HAP-1 (cell line): ENCODE measurements at regions not wholly inside any gene's neighbourhood (a gene's known extent, or its start where the extent isn't known, plus 50 kb on each side); places are given as distances from the start of the nearest gene placed in this dataset.
"Not testable (repeated sequence)": the region's sequence is repeated elsewhere in the genome, so short reads cannot be mapped to it uniquely, and the experiment has no call there.

Experiments
- DNase-seq, 2 experiments: peaks; one replicate each; pipeline ENCODE4 v3.0.0-alpha.2; 2016 to 2020; ENCODE audit warnings: low spot score in 2 of 2
- H3K27me3 ChIP-seq: fragments of 250-450 bp; sonication (Bioruptor Pico); 2 replicates; pipeline ENCODE4 v1.5.1; 2020; ENCODE audit warnings: low read depth, mild to moderate bottlenecking, moderate library complexity
- H3K36me3 ChIP-seq: fragments of 250-450 bp; sonication (Bioruptor Pico); replicated peaks from 2 replicates; pipeline ENCODE4 v1.5.1; 2020; ENCODE audit warnings: mild to moderate bottlenecking
- H3K4me1 ChIP-seq: fragments of 250-450 bp; sonication (Bioruptor Pico); 2 replicates; pipeline ENCODE4 v1.5.1; 2020; ENCODE audit warnings: mild to moderate bottlenecking
- H3K4me3 ChIP-seq: fragments of 250-450 bp; sonication (Bioruptor Pico); 2 replicates; pipeline ENCODE4 v1.5.1; 2020; ENCODE audit warnings: mild to moderate bottlenecking, moderate library complexity
- H3K9me3 ChIP-seq: fragments of 250-450 bp; sonication (Bioruptor Pico); 2 replicates; pipeline ENCODE4 v1.5.1; 2020; ENCODE audit warnings: mild to moderate bottlenecking, moderate library complexity
- in situ Hi-C: fragments of 300-500 bp; cut with MboI; formaldehyde crosslinking; loops from 3 replicates; pipeline ENCODE4 v1.14.3; 2020; ENCODE audit warnings: low sequenced_read_pairs, inconsistent platforms, mixed read lengths

DNA sequence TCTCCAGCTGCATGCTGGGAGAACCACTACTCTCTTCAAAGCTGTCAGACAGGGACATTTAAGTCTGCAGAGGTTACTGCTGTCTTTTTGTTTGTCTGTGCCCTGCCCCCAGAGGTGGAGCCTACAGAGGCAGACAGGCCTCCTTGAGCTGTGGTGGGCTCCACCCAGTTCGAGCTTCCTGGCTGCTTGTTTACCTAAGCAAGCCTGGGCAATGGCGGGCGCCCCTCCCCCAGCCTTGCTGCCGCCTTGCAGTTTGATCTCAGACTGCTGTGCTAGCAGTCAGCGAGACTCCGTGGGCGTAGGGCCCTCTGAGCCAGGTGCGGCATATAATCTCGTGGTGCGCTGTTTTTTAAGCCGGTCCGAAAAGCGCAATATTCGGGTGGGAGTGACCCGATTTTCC lies 215.0 kb downstream of the STIM2 start:
- in situ Hi-C loops, H3K27me3 ChIP-seq, H3K9me3 ChIP-seq, H3K4me3 ChIP-seq, DNase-seq, H3K36me3 ChIP-seq: not testable (repeated sequence)
- H3K4me1 ChIP-seq: peaks cover 15% of the 10 kb centered on the region

DNA sequence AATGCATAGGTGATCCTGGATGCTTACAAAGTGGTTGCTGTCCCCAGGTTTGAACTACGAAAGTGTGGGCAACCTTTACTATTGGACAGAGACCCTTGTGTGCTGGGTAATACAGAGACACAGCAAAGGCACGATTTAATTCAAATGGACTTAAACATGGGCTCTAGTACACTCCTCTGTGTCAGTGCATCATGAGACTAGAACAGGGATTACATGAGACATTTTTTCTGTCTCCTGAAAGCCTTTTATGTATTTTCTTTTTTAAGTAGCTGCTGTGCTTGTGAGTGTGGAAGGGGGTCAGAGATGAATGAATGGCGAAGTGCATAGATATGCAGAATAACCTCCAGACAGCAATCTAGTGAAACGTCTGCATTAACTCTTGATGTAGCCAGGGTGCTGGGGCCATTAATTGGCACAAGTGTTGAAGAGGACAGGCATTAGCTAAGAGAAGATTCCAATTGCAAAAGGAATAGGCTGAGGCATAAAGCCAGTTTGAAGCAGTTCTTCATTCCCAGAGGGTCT lies 218.4 kb downstream of the STIM2 start:
- peak; percentile 60 to 88 for DNase-seq
- no peaks in the 10 kb centered on the region for H3K27me3 ChIP-seq
- no peak overlapping the region for H3K4me3 ChIP-seq
- no peaks in the 10 kb centered on the region for H3K9me3 ChIP-seq
- H3K36me3 ChIP-seq: no peaks in the 10 kb centered on the region
- in situ Hi-C loops: no loop called here
- peaks cover 20% of the 10 kb centered on the region for H3K4me1 ChIP-seq

DNA sequence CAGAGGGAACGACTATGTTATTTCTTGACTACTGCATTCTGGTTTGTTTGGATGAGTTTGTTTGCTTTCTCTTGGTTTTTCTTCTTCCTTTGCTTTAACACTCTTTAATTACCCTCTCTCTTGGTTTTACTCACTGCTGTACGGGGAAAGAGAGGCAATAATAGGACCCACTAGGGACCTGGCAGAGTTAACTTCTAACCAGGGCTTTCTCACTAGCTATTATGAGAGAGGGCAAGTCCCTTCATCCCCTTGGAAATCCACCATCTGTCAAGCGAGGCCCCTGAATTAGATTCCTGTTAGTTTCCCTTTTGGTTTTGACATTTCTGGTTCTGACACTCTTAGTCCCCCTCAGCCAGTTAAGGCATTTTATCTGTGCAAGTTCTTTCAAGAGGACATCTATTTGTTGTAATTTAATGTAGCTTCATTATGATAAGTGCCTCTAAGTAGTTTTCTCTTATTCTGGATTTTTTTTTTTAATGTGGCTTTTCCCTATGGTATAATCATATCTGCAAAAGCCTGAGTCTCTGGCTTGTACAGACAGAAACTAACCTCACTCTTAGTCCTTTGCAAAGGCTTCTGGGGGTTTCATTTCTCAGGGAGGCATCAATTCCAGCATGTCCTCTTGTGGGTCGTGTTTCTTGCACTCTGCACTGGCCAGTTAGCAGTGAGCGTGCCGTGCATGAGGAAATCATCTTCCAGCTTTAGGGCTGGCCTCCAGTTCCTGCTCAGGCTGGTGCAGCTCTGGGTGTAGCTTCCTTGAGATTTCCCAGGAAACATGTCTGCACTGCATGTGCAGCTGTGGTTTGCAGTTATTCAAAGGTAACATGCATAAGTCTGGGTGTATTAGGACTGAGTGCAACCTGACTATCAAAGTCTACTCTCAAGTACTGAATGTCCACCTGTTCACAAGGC lies 221.3 kb downstream of the STIM2 start:
- Histone ChIP-seq H3K9me3 (no peaks in the 10 kb centered on the region), H3K36me3 (no peaks in the 10 kb centered on the region), H3K4me3 (no peak overlapping the region), H3K4me1 (peaks cover 23% of the 10 kb centered on the region), H3K27me3 (no peaks in the 10 kb centered on the region)
- in situ Hi-C loops: no loop called here
- no peak for DNase-seq

DNA sequence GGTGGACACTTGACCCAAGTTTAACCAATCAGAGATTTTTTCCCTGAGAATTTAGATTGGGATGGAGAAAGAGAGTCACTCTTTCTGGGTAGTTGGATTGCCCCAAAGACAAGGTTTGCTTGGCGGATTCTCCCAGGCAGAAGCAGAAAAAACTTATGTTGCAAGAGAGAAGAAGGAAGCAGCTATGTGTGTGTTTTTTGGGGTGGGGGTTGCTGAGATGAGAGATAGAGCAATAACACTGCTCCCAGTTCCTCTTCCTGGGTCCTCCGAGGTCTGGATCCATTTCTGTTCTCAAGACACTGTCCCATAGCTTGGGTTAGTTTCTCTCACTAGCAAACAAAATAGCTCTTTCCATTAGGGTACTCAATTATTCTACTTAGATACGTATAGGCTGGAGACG lies 222.1 kb downstream of the STIM2 start:
- no peaks in the 10 kb centered on the region for H3K36me3 ChIP-seq
- in situ Hi-C loops: no loop called here
- DNase-seq: no peak

DNA sequence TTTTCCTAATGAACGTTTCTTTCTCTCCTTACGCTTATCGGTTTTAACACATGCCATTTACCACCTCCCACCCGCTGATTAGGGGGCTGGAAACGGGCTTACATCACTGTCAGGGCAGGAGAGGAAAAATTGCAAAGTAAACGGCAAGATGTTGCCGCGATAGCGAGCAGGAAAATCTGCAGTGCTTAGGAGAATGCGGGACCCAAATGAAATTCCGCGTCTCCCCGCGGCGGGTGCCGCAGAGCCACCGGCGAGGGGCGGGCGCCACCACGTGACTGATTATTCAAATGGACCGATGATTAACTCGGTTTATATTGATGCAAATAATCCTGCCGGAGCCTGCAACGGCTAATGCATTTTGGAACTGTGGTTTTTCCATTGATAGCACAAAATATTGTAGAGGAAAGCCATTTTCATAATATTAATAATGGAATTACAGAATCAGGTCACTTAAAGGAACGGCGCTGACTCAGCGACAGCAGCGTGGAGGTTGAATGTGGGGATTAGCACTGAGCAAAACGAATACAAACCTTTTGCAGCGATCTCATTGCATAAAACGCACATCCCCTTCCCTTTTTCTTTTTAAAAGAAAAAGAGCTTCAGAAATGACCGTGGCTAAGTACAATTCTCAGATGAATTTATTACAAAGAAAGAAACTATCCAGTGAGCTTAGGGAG lies 224.2 kb downstream of the STIM2 start:
- peak overlapping the region; percentile 21 for H3K4me3 ChIP-seq
- in situ Hi-C loops: no loop called here
- no peaks in the 10 kb centered on the region for H3K27me3 ChIP-seq
- H3K4me1 ChIP-seq: peaks cover 8% of the 10 kb centered on the region
- peak; percentile 69 to 83 for DNase-seq
- no peaks in the 10 kb centered on the region for H3K9me3 ChIP-seq
- H3K36me3 ChIP-seq: no peaks in the 10 kb centered on the region

More for the DNA sequence above, 222.1 kb downstream of the STIM2 start:
- Histone ChIP-seq H3K4me1 (peaks cover 23% of the 10 kb centered on the region), H3K9me3 (no peaks in the 10 kb centered on the region), H3K4me3 (no peak overlapping the region), H3K27me3 (no peaks in the 10 kb centered on the region)

DNA sequence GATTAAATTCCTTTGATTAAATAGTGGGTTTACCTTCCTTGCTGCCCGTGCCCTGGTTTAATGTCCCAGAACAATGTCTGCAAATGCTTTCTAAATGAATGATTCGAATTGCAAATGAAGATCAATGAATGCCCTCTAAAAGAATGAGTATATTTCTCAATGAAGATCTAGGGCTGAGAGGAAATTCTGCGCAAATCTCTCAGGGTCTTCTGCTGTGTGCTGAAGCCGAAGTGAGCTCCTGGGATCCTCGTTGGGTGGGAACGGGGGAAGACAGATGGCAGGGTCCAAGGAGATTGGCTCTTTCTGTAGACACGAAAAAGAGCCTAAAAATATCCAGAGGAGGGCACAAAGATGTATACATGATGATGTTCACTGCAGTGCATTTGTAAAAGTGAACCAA lies 224.8 kb downstream of the STIM2 start:
- Histone ChIP-seq H3K36me3 (no peaks in the 10 kb centered on the region), H3K27me3 (no peaks in the 10 kb centered on the region), H3K4me1 (peaks cover 8% of the 10 kb centered on the region), H3K9me3 (no peaks in the 10 kb centered on the region), H3K4me3 (peak overlapping the region; percentile 21)
- DNase-seq: no peak
- in situ Hi-C loops: no loop called here

DNA sequence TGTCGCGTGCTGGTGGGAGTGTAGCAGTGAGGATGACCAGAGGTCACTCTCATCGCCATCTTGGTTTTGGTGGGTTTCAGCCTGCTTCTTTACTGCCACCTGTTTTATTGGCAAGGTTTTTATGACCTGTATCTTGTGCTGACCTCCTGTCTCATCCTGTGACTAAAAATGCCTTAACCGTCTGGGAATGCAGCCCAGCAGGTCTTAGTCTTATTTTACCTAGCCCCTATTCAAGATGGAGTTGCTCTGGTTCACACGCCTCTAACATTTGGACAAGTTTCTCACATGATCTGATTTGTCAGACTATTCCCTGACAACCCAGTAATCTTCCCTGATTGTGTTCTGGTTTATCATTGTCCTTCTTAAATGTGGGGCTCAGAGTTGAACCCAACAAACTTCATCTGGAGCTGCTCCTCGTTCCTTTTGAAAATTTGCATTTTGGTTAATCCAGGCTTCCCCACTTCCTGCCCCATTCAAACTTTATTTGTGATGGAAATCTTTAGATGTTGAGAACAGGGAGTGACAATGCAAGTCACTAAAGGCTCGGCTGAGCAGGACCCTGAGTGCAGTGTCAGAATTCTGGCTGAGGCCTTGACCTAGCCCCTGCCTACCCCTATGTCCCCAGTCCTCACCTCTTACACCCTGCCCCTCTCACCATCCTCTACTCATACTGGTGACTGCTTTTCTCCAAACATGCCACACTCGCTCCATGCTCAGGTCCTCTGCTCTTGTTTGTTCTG lies 226.8 kb downstream of the STIM2 start:
- DNase-seq: no peak
- no peaks in the 10 kb centered on the region for H3K36me3 ChIP-seq
- H3K9me3 ChIP-seq: no peaks in the 10 kb centered on the region
- peaks cover 2% of the 10 kb centered on the region; the same call in 1 of the 2 replicates for H3K4me1 ChIP-seq
- in situ Hi-C loops: no loop called here
- no peak overlapping the region for H3K4me3 ChIP-seq
- no peaks in the 10 kb centered on the region for H3K27me3 ChIP-seq

DNA sequence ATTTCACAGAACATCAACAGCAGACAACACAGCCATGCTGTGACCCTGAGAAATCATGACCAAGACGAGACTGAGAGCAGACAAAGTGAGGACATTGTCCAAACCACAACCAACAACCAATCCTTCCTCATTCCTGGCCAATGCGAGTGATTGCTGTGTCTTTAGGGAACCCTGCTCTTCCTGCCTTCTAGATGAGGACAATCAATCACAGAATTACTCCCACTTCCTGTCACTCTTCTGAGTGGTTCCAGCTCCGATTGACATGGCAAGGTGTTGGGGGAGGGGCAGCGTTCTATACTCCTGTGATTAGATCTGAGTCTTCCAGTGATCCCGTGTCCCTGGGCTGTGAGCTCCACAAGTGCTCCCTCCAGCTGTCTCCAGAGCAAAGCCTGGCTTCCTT lies 227.8 kb downstream of the STIM2 start:
- Histone ChIP-seq H3K27me3 (no peaks in the 10 kb centered on the region), H3K9me3 (no peaks in the 10 kb centered on the region), H3K36me3 (no peaks in the 10 kb centered on the region), H3K4me3 (no peak overlapping the region), H3K4me1 (peaks cover 2% of the 10 kb centered on the region; the same call in 1 of the 2 replicates)
- in situ Hi-C loops: no loop called here
- DNase-seq: no peak

DNA sequence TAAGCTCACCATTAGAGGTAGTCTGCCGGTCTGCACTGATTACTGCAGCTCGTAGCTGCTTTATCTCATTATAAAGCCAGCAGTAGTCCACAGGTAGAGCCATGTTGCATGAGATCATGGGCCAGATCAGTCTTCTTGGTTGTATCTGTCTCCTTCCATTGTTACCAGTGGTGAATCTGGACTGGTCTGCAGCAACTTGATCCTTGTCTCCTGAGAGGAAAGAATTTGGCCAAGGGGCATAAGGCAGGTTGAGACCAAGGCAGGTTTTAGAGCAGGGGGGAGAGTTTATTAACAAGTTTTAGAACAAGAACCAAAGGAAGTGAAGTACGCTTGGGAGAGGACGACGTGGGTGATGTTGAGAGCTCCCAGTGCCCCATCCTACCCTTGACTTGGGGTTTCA lies 228.5 kb downstream of the STIM2 start:
- Histone ChIP-seq H3K9me3 (no peaks in the 10 kb centered on the region), H3K4me3 (no peak overlapping the region), H3K36me3 (no peaks in the 10 kb centered on the region), H3K4me1 (peaks cover 2% of the 10 kb centered on the region; the same call in 1 of the 2 replicates), H3K27me3 (no peaks in the 10 kb centered on the region)
- no peak for DNase-seq
- in situ Hi-C loops: no loop called here

DNA sequence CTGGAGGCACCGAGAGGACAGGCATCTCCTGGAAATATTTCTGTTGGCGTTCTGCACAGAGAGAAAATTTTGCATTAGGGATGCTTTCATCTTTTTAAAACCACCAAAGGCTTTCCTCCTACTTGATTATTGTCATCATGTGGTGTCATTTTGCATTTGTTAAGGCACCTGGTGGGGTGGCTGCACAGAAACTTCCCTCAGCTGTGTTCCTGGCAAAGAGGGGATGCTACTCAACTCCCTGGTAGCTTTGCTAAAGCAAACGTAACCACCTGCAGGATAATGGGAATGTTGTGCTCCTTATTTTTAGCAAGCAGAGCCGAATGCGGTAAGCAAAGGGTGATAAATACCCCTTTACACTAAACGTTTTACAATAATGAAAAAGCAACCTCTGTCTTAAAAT lies 229.8 kb downstream of the STIM2 start:
- Histone ChIP-seq H3K36me3 (no peaks in the 10 kb centered on the region), H3K9me3 (no peaks in the 10 kb centered on the region), H3K27me3 (no peaks in the 10 kb centered on the region), H3K4me3 (no peak overlapping the region), H3K4me1 (no peaks in the 10 kb centered on the region; the same call in 1 of the 2 replicates)
- no peak for DNase-seq
- in situ Hi-C loops: no loop called here

DNA sequence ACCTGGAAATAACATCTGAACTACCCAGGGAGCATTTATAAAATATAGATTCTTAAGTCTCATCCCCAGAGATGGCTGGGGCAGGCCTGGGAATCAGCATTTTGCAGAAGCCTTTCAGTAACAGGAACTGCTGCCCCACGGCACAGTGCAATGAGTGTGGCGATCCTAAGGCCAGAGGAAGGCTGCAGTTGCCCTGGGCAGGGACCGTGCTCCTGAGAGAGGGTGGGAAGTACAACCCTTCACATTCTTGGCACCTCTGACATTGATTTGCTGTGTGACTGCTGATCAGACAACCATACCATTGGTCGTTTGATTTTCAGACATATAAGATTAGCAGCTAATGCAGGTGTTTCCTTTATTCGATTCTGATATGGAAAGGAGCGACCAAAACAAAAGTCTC lies 233.6 kb downstream of the STIM2 start:
- Histone ChIP-seq H3K36me3 (no peaks in the 10 kb centered on the region), H3K9me3 (no peaks in the 10 kb centered on the region), H3K4me1 (no peaks in the 10 kb centered on the region), H3K4me3 (no peak overlapping the region), H3K27me3 (no peaks in the 10 kb centered on the region)
- in situ Hi-C loops: no loop called here
- DNase-seq: no peak

DNA sequence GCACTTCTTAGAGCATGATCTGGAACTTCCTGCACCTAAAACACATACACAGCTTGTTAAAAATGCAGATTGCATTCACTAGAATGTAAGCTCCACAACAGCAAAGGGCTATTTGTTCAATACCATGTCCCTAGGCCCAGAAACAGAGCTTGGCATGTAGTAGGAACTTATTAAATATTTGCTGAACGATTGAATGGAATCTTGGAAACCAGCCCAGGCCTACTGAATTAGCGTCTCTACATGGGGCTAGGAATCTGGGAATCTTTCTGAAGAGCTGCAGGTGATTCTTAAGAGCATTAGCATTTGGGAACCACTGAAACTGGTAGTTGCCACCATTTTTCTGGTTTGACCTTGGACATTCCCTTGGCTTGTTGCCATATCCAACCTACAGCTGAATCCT lies 234.1 kb downstream of the STIM2 start:
- in situ Hi-C loops: no loop called here
- DNase-seq: no peak
- Histone ChIP-seq H3K27me3 (no peaks in the 10 kb centered on the region), H3K4me3 (no peak overlapping the region), H3K4me1 (no peaks in the 10 kb centered on the region), H3K36me3 (no peaks in the 10 kb centered on the region), H3K9me3 (no peaks in the 10 kb centered on the region)

DNA sequence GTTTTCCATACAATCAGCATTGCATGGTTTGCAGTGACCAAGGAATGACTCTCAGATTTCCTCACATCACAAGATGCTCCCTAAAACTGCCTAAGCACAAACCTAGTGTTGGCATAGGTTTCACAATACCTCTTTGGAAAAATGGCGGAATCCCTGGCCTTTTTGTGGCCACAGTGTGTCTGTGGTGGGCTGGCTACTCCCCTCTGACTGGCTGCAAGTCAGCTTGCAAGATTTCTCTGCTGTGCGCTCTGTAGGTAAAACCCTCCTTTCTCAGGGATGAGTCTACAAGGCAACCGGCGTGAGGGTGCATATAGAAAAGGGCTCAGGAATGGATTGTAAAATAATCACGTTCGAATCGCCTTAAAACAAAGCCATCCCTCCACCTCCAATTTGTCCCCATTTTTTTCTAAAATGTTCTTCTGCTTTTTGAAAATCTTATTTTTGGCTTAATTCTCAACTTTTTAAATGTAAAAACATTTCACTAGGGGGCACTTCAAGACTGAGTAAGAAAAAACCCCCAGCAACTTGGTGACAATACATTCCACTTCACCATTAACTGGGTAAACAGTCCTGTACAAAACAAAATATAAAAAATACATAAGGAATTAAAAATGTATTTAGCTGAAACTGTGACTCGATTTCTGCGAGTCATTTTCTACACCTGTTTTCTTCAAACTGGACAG lies 235.6 kb downstream of the STIM2 start:
- peak in 1 of 2 experiments; percentile 26 for DNase-seq
- H3K4me3 ChIP-seq: no peak overlapping the region
- no peaks in the 10 kb centered on the region for H3K27me3 ChIP-seq
- H3K4me1 ChIP-seq: no peaks in the 10 kb centered on the region
- no peaks in the 10 kb centered on the region for H3K36me3 ChIP-seq
- H3K9me3 ChIP-seq: no peaks in the 10 kb centered on the region
- in situ Hi-C loops: no loop called here
